ENCODE measurements at regions not wholly inside any gene's neighbourhood (a gene's known extent, or its start where the extent isn't known, plus 50 kb on each side); places are given as distances from the start of the nearest gene placed in this dataset.

- TF ChIP-seq CTCF (IDR thresholded peaks at IDR 0.05; ENCODE audit: low read depth, low read length) = no peak
- H3K4me3 ChIP-seq (ENCODE audit: low read depth, low read length) = no peak overlapping the region
These were observed 412.6 kb upstream of the CTNND2 start for GRCh38 chr5:12316812-12317211.

- no peak for TF ChIP-seq CTCF (IDR thresholded peaks at IDR 0.05; ENCODE audit: low read depth, low read length)
- no peak overlapping the region for H3K4me3 ChIP-seq (ENCODE audit: low read depth, low read length)
These were observed 411.2 kb upstream of the CTNND2 start for GRCh38 chr5:12315461-12315860.

GRCh38 chr5:12313602-12314001, 409.4 kb upstream of the CTNND2 start:
- H3K4me3 ChIP-seq (ENCODE audit: low read depth, low read length) = no peak overlapping the region
- no peak for TF ChIP-seq CTCF (IDR thresholded peaks at IDR 0.05; ENCODE audit: low read depth, low read length)

- no peak overlapping the region for H3K4me3 ChIP-seq (ENCODE audit: low read depth, low read length)
- no peak for TF ChIP-seq CTCF (IDR thresholded peaks at IDR 0.05; ENCODE audit: low read depth, low read length)
These were observed 408.1 kb upstream of the CTNND2 start for GRCh38 chr5:12312343-12312742.

GRCh38 chr5:12294151-12294550, 389.9 kb upstream of the CTNND2 start:
- TF ChIP-seq CTCF (IDR thresholded peaks at IDR 0.05; ENCODE audit: low read depth, low read length) = no peak
- H3K4me3 ChIP-seq (ENCODE audit: low read depth, low read length) = no peak overlapping the region

GRCh38 chr5:12292610-12293204, 388.5 kb upstream of the CTNND2 start:
- no peak for TF ChIP-seq CTCF (IDR thresholded peaks at IDR 0.05; ENCODE audit: low read depth, low read length)
- H3K4me3 ChIP-seq (ENCODE audit: low read depth, low read length) = no peak overlapping the region

GRCh38 chr5:12284604-12285003, 380.4 kb upstream of the CTNND2 start:
- H3K4me3 ChIP-seq (ENCODE audit: low read depth, low read length) = no peak overlapping the region
- no peak for TF ChIP-seq CTCF (IDR thresholded peaks at IDR 0.05; ENCODE audit: low read depth, low read length)
